Astrocyte (in vitro differentiated cells and primary cell): ENCODE measurements at regions not wholly inside any gene's neighbourhood (a gene's known extent, or its start where the extent isn't known, plus 50 kb on each side); places are given as distances from the start of the nearest gene placed in this dataset.
A peak's percentile ranks its signal among the peaks of the same experiment; 100 is the strongest.

Source experiments
- DNase-seq: peaks from one replicate; pipeline ENCODE4 v3.0.0-alpha.2; 2010; ENCODE audit warnings: low read depth
- FAIRE-seq: peaks from 2 replicates; lab custom pipeline; 2011; peaks lifted over from hg19 to GRCh38; lab: Jason Lieb, UNC
- H2AFZ ChIP-seq: 2 replicates; pipeline ENCODE4 v1.6.0; 2012; ENCODE audit warnings: low read depth, low read length, inconsistent platforms
- H3K27ac ChIP-seq: 2 replicates; pipeline ENCODE4 v1.5.1; 2011; ENCODE audit warnings: low read depth, low read length, inconsistent platforms
- H3K27me3 ChIP-seq: 2 replicates; pipeline ENCODE4 v1.6.0; 2011; ENCODE audit warnings: low read length, inconsistent platforms; ENCODE audit not compliant: insufficient read depth
- H3K36me3 ChIP-seq: 2 replicates; pipeline ENCODE4 v1.5.1; 2011; ENCODE audit warnings: low read length, inconsistent platforms; ENCODE audit not compliant: insufficient read depth
- H3K4me1 ChIP-seq: 2 replicates; pipeline ENCODE4 v1.5.1; 2011; ENCODE audit warnings: low read length, inconsistent platforms; ENCODE audit not compliant: insufficient read depth
- H3K4me2 ChIP-seq: 2 replicates; pipeline ENCODE4 v1.6.0; 2012; ENCODE audit warnings: low read length, inconsistent platforms
- H3K4me3 ChIP-seq: 2 replicates; pipeline ENCODE4 v1.5.1; 2011; ENCODE audit warnings: low read depth, mild to moderate bottlenecking, low read length, inconsistent platforms; ENCODE audit not compliant: insufficient read depth
- H3K79me2 ChIP-seq: 2 replicates; pipeline ENCODE4 v1.6.0; 2012; ENCODE audit warnings: mild to moderate bottlenecking, low read length, inconsistent platforms; ENCODE audit not compliant: insufficient read depth
- H3K9ac ChIP-seq: 2 replicates; pipeline ENCODE4 v1.6.0; 2012; ENCODE audit warnings: mild to moderate bottlenecking, low read length, inconsistent platforms
- H3K9me3 ChIP-seq: 2 replicates; pipeline ENCODE4 v1.5.1; 2012; ENCODE audit warnings: low read depth, mild to moderate bottlenecking, low read length, inconsistent platforms; ENCODE audit not compliant: insufficient read depth
- H4K20me1 ChIP-seq: 2 replicates; pipeline ENCODE4 v1.6.0; 2012; ENCODE audit warnings: low read length, inconsistent platforms; ENCODE audit not compliant: insufficient read depth
- H3K27ac Mint-ChIP-seq: one replicate; pipeline ENCODE4 v1.8.0; 2021; ENCODE audit warnings: mild to moderate bottlenecking, mixed read lengths; ENCODE audit not compliant: unreplicated experiment
- H3K27me3 Mint-ChIP-seq: one replicate; pipeline ENCODE4 v1.8.0; 2021; ENCODE audit warnings: low read depth, mixed read lengths; ENCODE audit not compliant: unreplicated experiment
- H3K36me3 Mint-ChIP-seq: one replicate; pipeline ENCODE4 v1.8.0; 2021; ENCODE audit warnings: low read depth, mixed read lengths; ENCODE audit not compliant: unreplicated experiment
- H3K4me1 Mint-ChIP-seq: one replicate; pipeline ENCODE4 v1.8.0; 2021; ENCODE audit warnings: low read depth, mixed read lengths; ENCODE audit not compliant: unreplicated experiment
- H3K4me3 Mint-ChIP-seq: one replicate; pipeline ENCODE4 v1.8.0; 2021; ENCODE audit warnings: mild to moderate bottlenecking, moderate library complexity, mixed read lengths; ENCODE audit not compliant: unreplicated experiment
- H3K9me3 Mint-ChIP-seq: one replicate; pipeline ENCODE4 v1.8.0; 2021; ENCODE audit warnings: mild to moderate bottlenecking, mixed read lengths; ENCODE audit not compliant: unreplicated experiment
- CTCF ChIP-seq: IDR thresholded peaks from 2 replicates; pipeline ENCODE4 v1.5.1; 2011; ENCODE audit warnings: low read depth, mild to moderate bottlenecking, inconsistent platforms, low read length, moderate library complexity; ENCODE audit not compliant: insufficient read depth
- EZH2 ChIP-seq: IDR thresholded peaks from 2 replicates; pipeline ENCODE4 v1.6.1; 2012; ENCODE audit warnings: mild to moderate bottlenecking, low read length, inconsistent platforms; ENCODE audit not compliant: insufficient read depth

- Histone ChIP-seq H3K9ac (no peak overlapping the region), H3K9me3 (peaks cover 3% of the 10 kb centered on the region), H3K27ac (no peak overlapping the region), H3K4me3 (no peak overlapping the region), H3K4me1 (no peaks in the 10 kb centered on the region), H2AFZ (no peak overlapping the region), H3K27me3 (no peaks in the 10 kb centered on the region), H3K36me3 (no peaks in the 10 kb centered on the region), H3K79me2 (no peaks in the 10 kb centered on the region), H4K20me1 (no peaks in the 10 kb centered on the region), H3K4me2 (no peak overlapping the region)
- Mint-ChIP-seq H3K4me3 (no peak overlapping the region), H3K27me3 (peaks cover 3% of the 10 kb centered on the region), H3K9me3 (no peaks in the 10 kb centered on the region), H3K27ac (no peak overlapping the region), H3K36me3 (no peaks in the 10 kb centered on the region), H3K4me1 (no peaks in the 10 kb centered on the region)
- DNase-seq: peak; percentile 6
- FAIRE-seq: no peak
- TF ChIP-seq CTCF (no peak), EZH2 (no peak)
Measured at GRCh38 chr12:107503887-107504885, 181.4 kb upstream of the PWP1 start.

GRCh38 chr12:107509421-107509820, 176.2 kb upstream of the PWP1 start:
- Histone ChIP-seq H3K9me3 (peaks cover 3% of the 10 kb centered on the region), H3K79me2 (no peaks in the 10 kb centered on the region), H3K9ac (no peak overlapping the region), H3K27me3 (no peaks in the 10 kb centered on the region), H3K27ac (no peak overlapping the region), H3K4me2 (no peak overlapping the region), H3K4me3 (no peak overlapping the region), H4K20me1 (no peaks in the 10 kb centered on the region), H2AFZ (no peak overlapping the region), H3K4me1 (no peaks in the 10 kb centered on the region), H3K36me3 (no peaks in the 10 kb centered on the region)
- H3K4me3 Mint-ChIP-seq: no peak overlapping the region
- H3K27me3 Mint-ChIP-seq: peaks cover 3% of the 10 kb centered on the region
- no peaks in the 10 kb centered on the region for H3K9me3 Mint-ChIP-seq
- FAIRE-seq (no peak), DNase-seq (no peak)
- no peaks in the 10 kb centered on the region for H3K4me1 Mint-ChIP-seq
- TF ChIP-seq CTCF (no peak), EZH2 (no peak)
- no peak overlapping the region for H3K27ac Mint-ChIP-seq
- no peaks in the 10 kb centered on the region for H3K36me3 Mint-ChIP-seq

GRCh38 chr12:107510211-107510610, 175.4 kb upstream of the PWP1 start:
- H3K4me1 Mint-ChIP-seq: peaks cover 5% of the 10 kb centered on the region

More at GRCh38 chr12:107510211-107510610, 175.4 kb upstream of the PWP1 start:
- Mint-ChIP-seq H3K36me3 (no peaks in the 10 kb centered on the region), H3K27ac (no peak overlapping the region), H3K27me3 (peaks cover 3% of the 10 kb centered on the region), H3K4me3 (no peak overlapping the region), H3K9me3 (no peaks in the 10 kb centered on the region)
- Histone ChIP-seq H3K4me1 (peaks cover 6% of the 10 kb centered on the region), H3K27ac (no peak overlapping the region), H3K4me2 (no peak overlapping the region), H3K27me3 (no peaks in the 10 kb centered on the region), H3K9ac (no peak overlapping the region), H2AFZ (no peak overlapping the region), H3K4me3 (no peak overlapping the region), H3K9me3 (peaks cover 3% of the 10 kb centered on the region), H3K79me2 (no peaks in the 10 kb centered on the region), H4K20me1 (no peaks in the 10 kb centered on the region), H3K36me3 (no peaks in the 10 kb centered on the region)
- DNase-seq: no peak
- TF ChIP-seq EZH2: no peak
- no peak for TF ChIP-seq CTCF
- no peak for FAIRE-seq
